HUES6 (cell line): ENCODE measurements at regions not wholly inside any gene's neighbourhood (a gene's known extent, or its start where the extent isn't known, plus 50 kb on each side); places are given as distances from the start of the nearest gene placed in this dataset.
"Not testable (repeated sequence)": the region's sequence is repeated elsewhere in the genome, so short reads cannot be mapped to it uniquely, and the experiment has no call there.

Experiments used
- H3K27ac ChIP-seq: 2 replicates; pipeline ENCODE4 v1.7.0; 2013; ENCODE audit warnings: low read depth, mild to moderate bottlenecking, low read length, inconsistent platforms
- H3K27me3 ChIP-seq: 2 replicates; pipeline ENCODE4 v1.6.1; 2013; ENCODE audit warnings: low read length; ENCODE audit not compliant: control insufficient read depth, insufficient read depth
- H3K36me3 ChIP-seq: 2 replicates; pipeline ENCODE4 v1.6.1; 2013; ENCODE audit warnings: low read length; ENCODE audit not compliant: control insufficient read depth, insufficient read depth
- H3K4me1 ChIP-seq: 2 replicates; pipeline ENCODE4 v1.6.1; 2013; ENCODE audit warnings: low read length; ENCODE audit not compliant: control insufficient read depth, insufficient read depth
- H3K4me3 ChIP-seq: 2 replicates; pipeline ENCODE4 v1.5.1; 2013; ENCODE audit warnings: low read depth, low read length
- H3K9ac ChIP-seq: one replicate; pipeline ENCODE4 v1.6.1; 2013; ENCODE audit warnings: mild to moderate bottlenecking, low read length
- H3K9me3 ChIP-seq: 2 replicates; pipeline ENCODE4 v1.6.1; 2013; ENCODE audit warnings: low read depth, low read length; ENCODE audit not compliant: control insufficient read depth, insufficient read depth

DNA sequence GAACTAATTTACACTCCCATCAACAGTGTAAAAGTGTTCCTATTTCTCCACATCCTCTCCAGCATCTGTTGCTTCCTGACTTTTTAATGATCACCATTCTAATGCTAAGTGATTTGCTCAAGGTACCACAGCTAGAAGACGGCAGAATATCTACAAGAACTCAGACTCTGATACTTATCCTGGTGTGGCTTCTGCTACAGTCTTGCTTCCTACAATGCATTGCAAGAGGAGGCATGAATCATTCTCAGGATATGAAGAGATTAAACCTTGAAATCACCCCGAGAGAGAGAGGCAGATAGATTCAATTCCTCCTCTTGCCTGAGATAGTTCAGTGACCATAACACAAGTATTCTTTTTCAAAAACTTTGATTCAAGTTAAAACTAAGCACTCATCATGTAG lies 306.4 kb downstream of the TBC1D4 start:
- Histone ChIP-seq H3K4me3 (no peak overlapping the region), H3K4me1 (peaks cover 4% of the 10 kb centered on the region; the same call in 1 of the 2 replicates), H3K9me3 (peaks cover 6% of the 10 kb centered on the region; the same call in 1 of the 2 replicates), H3K27ac (no peak overlapping the region), H3K36me3 (no peaks in the 10 kb centered on the region), H3K27me3 (no peaks in the 10 kb centered on the region), H3K9ac (no peak overlapping the region)

DNA sequence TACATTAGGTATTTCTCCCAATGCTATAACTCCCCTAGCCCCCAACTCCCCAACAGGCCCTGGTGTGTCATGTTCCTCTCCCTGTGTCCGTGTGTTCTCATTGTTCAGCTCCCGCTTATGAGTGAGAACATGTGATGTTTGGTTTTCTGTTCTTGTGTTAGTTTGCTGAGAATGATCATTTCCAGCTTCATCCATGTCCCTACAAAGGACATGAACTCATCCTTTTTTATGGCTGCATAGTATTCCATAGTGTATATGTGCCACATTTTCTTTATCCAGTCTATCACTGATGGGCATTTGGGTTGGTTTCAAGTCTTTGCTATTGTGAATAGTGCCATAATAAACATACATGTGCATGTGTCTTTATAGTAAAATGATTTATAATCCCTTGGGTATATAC lies 306.9 kb downstream of the TBC1D4 start:
- not testable (repeated sequence) for H3K9me3 ChIP-seq, H3K9ac ChIP-seq, H3K4me1 ChIP-seq, H3K27me3 ChIP-seq, H3K4me3 ChIP-seq, H3K27ac ChIP-seq, H3K36me3 ChIP-seq

DNA sequence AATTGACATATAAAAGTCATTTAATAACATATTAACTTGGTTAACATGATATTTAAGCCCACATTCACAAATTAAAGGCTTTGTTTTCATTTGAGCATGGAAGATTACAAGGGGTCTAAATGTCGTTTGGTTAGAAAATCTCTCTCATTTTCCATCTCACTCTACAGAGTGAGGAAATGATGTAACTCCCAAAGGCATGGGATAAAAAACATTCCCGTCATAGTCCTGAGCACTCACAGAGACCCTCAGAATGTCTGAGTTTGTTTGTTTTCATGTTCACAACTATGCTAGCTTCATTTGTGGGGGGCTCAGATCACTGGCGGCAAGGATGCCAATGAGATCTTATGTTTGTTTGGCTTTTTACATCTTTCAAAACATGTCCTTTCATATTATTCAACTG lies 307.5 kb downstream of the TBC1D4 start:
- H3K36me3 ChIP-seq: no peaks in the 10 kb centered on the region
- no peak overlapping the region for H3K9ac ChIP-seq
- peaks cover 6% of the 10 kb centered on the region; the same call in 1 of the 2 replicates for H3K9me3 ChIP-seq
- H3K27ac ChIP-seq: no peak overlapping the region
- H3K4me1 ChIP-seq: peaks cover 4% of the 10 kb centered on the region; the same call in 1 of the 2 replicates
- no peak overlapping the region for H3K4me3 ChIP-seq
- H3K27me3 ChIP-seq: no peaks in the 10 kb centered on the region

DNA sequence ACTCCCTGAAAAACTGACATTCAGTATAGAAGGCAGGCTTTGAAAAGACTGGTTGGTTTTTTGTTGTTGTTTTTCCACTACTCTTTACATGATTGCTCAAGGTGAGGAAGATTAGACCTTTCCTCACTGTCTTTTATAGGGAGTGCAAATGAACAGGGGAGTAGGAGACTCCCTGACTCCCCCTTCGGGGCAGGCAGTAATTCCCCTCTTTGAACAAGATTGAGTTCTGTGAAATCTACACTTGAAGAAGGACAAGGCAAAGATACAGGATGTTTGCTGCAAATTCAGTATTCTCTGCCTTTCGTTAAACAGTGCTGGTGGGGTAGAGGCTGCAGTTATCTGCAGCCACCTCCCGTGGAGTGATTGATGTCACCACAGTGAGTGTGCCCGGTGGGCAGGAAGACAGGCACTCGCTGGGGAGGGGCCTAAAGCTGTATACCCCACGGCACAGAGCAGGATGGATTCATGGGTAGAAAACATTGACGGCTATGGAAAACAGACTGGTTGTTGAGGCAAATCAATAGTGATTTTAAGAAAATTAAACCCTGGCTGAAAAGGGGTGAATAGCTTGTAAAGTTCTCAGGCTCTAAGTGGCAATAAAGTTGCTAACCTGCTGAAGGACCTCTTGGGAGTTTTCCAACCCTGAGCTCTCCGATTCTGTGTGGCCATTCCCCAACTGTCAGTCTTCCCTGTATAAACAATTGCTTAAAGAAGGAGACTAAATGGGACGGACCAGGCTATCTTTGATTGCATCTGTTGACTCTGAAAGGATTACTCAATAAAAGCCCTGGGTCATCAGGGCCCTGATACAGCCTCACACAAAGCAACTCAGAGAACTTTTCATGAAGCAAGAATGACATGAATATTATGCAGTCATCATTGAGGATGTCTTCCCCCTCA lies 308.3 kb downstream of the TBC1D4 start:
- Histone ChIP-seq H3K36me3 (no peaks in the 10 kb centered on the region), H3K9ac (no peak overlapping the region), H3K27me3 (no peaks in the 10 kb centered on the region), H3K4me3 (no peak overlapping the region), H3K27ac (no peak overlapping the region), H3K9me3 (peaks cover 6% of the 10 kb centered on the region; the same call in 1 of the 2 replicates), H3K4me1 (peaks cover 4% of the 10 kb centered on the region; the same call in 1 of the 2 replicates)

DNA sequence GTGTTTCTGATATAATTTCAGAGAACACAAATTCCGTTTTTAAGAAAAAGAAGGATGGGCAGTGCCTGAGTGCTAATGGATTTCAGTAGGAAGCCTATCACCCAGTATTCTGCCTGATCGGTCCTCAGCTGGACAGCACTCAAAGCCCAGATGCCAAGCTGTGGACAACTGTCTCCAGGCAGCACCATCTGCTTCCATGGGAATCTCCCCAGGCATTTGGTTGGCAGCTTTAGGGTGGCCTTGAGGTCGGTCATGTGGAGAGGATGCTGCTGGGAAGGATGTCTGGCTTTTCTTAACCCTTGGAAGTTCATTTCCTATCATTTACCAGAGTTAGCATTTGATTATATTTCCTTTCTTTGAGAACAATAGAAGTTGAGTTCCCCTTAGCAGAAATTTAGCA lies 311.7 kb downstream of the TBC1D4 start:
- Histone ChIP-seq H3K4me3 (no peak overlapping the region), H3K4me1 (peaks cover 4% of the 10 kb centered on the region; the same call in 1 of the 2 replicates), H3K9me3 (no peaks in the 10 kb centered on the region), H3K36me3 (no peaks in the 10 kb centered on the region), H3K9ac (no peak overlapping the region), H3K27me3 (no peaks in the 10 kb centered on the region), H3K27ac (no peak overlapping the region)

DNA sequence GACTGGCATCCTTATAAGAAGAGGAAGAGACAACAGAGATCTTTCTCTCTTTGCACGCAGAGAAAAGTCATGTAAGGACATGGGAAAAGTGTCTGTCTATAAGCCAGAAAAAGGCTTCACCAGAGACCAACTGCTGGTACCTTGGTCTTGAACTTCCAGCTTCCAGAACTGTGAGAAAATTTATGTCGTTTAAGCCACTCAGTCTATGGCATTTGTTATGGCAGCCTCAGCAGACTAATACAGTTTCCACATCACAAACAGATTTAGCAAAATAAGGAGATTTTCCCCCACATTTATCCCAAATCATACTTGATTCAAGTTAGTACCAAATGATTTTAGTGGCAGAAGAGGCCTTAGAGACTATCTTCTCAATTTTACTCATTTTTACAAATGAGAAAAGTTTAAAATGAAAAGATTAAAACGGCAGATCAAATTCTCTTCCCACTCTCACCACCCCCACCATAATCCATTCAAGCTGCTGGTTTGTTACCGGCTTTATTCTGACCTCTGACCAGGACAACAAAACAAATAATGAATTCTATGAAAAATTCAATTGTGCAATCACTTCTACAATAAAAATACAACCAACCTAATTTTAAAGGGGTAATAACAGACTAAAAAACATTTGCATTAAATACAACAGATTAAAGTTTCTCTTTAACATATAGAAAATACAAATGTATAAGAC lies 316.3 kb downstream of the TBC1D4 start:
- no peaks in the 10 kb centered on the region for H3K27me3 ChIP-seq
- H3K4me1 ChIP-seq: peaks cover 7% of the 10 kb centered on the region
- H3K27ac ChIP-seq: no peak overlapping the region
- no peaks in the 10 kb centered on the region for H3K9me3 ChIP-seq
- no peak overlapping the region for H3K4me3 ChIP-seq
- H3K36me3 ChIP-seq: no peaks in the 10 kb centered on the region
- H3K9ac ChIP-seq: no peak overlapping the region

DNA sequence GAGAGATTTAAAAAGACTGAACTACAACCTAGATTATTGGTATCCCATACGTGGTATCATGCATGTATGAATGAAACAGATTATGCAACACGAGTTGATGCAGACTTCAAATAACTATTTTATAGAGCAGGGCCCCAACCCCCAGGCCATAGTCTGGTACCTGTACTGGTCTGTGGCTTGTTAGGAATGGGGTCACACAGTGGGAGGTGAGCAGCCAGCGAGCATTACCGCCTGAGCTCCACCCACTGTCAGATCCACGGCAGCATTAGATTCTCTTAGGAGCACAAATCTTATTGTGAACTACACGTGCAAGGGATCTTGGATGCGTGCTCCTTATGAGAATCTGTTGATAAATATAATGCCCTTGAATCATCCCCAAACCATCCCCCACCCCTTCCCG lies 320.2 kb downstream of the TBC1D4 start:
- Histone ChIP-seq H3K36me3 (no peaks in the 10 kb centered on the region), H3K9me3 (no peaks in the 10 kb centered on the region), H3K4me1 (peaks cover 7% of the 10 kb centered on the region), H3K4me3 (no peak overlapping the region), H3K27me3 (no peaks in the 10 kb centered on the region), H3K9ac (no peak overlapping the region), H3K27ac (no peak overlapping the region)

DNA sequence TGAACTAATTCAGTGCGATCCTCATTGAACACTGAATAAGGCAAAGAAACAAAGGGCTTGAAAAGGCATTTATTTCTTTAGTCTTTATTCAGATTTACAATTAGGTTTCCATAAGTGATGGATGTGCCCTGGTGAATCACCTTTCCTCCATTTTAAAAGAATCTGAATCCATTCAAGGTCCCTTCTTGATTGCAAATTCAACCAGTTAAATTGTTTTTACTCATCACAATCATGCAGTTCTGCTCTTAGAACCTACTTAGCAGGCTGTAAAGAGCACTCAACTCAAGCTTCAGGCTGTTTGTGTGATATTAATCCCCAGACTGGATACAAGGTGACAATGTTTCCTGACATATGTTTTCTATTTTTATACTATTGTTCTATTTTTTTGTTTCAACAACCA lies 321.0 kb downstream of the TBC1D4 start:
- Histone ChIP-seq H3K4me3 (no peak overlapping the region), H3K9me3 (peaks cover 8% of the 10 kb centered on the region; the same call in 1 of the 2 replicates), H3K36me3 (no peaks in the 10 kb centered on the region)

DNA sequence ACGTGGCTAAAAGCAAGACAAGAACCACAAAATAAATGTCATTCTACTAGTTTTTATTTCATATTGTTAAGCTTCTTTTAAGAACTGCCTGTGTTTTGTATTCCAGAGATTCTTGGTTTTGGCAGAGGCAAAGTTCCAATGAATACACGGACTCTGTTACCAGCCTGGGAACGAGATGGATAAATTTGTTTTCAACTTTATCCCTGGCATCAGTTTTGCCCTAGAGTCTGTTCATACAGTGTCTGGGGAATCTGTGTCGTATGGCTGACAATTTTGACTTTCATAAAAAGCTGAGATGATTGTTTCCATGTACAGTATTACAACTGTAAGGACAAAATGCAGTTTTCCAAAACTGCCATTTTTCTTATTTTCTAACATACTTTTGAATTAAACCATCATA lies 327.6 kb downstream of the TBC1D4 start:
- no peak overlapping the region for H3K4me3 ChIP-seq
- no peaks in the 10 kb centered on the region for H3K27me3 ChIP-seq
- H3K9ac ChIP-seq: no peak overlapping the region
- no peak overlapping the region for H3K27ac ChIP-seq
- no peaks in the 10 kb centered on the region for H3K4me1 ChIP-seq
- peaks cover 11% of the 10 kb centered on the region; the same call in 1 of the 2 replicates for H3K9me3 ChIP-seq
- H3K36me3 ChIP-seq: no peaks in the 10 kb centered on the region

More for the DNA sequence above, 321.0 kb downstream of the TBC1D4 start:
- no peak overlapping the region for H3K27ac ChIP-seq
- H3K27me3 ChIP-seq: no peaks in the 10 kb centered on the region
- H3K9ac ChIP-seq: no peak overlapping the region
- peaks cover 7% of the 10 kb centered on the region for H3K4me1 ChIP-seq

DNA sequence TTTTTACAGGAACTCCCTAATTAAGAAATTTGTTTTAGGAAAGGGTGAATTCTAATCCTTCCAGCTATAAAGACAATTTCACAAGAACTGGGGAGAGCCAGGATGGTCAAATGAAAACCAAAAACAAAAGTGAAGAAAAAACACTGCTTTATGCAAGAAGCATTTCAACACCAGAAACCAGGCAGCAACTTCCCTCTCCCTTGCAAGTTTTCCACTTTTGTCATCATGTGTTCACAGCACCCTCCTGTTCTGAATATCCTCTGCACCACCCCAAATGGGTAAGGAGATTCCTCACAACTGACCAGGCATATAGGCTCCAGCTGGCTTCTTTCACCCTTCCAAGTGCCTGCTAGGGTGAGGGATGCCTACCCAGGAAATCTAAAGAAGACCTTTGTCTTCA lies 328.1 kb downstream of the TBC1D4 start:
- Histone ChIP-seq H3K27ac (no peak overlapping the region), H3K4me1 (no peaks in the 10 kb centered on the region), H3K36me3 (no peaks in the 10 kb centered on the region), H3K27me3 (no peaks in the 10 kb centered on the region), H3K9me3 (peaks cover 11% of the 10 kb centered on the region; the same call in 1 of the 2 replicates), H3K4me3 (no peak overlapping the region), H3K9ac (no peak overlapping the region)

DNA sequence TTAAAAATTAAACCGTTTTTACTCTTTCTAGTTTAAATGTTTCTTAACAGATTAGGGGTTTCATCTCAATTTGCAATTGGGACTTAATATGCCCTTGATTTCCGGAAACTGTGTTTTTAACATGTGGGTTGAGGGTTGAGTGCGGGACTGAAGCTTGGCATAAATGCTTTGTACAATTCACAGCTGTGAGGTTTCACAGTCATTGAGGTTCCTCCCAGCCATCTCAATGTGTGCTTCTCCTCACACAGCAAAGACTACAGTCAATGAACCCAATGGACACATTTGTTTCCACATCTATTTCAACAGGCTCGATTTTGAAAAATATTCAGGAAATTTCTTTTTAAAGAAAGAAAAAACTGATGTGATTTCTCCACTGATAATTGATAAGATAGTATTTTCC lies 328.6 kb downstream of the TBC1D4 start:
- Histone ChIP-seq H3K36me3 (no peaks in the 10 kb centered on the region), H3K4me1 (no peaks in the 10 kb centered on the region), H3K4me3 (no peak overlapping the region), H3K27ac (no peak overlapping the region), H3K9me3 (peaks cover 11% of the 10 kb centered on the region; the same call in 1 of the 2 replicates), H3K9ac (no peak overlapping the region), H3K27me3 (no peaks in the 10 kb centered on the region)
